DMS114 treated with DMSO at 0.1 percent for 48 hours (cell line): ENCODE measurements at regions not wholly inside any gene's neighbourhood (a gene's known extent, or its start where the extent isn't known, plus 50 kb on each side); places are given as distances from the start of the nearest gene placed in this dataset.
"Not testable (repeated sequence)": the region's sequence is repeated elsewhere in the genome, so short reads cannot be mapped to it uniquely, and the experiment has no call there.

ENCODE experiments used
- DNase-seq: peaks from one replicate; lab custom pipeline; 2025; ENCODE audit not compliant: unreplicated experiment; lab: John Stamatoyannopoulos, UW

DNA sequence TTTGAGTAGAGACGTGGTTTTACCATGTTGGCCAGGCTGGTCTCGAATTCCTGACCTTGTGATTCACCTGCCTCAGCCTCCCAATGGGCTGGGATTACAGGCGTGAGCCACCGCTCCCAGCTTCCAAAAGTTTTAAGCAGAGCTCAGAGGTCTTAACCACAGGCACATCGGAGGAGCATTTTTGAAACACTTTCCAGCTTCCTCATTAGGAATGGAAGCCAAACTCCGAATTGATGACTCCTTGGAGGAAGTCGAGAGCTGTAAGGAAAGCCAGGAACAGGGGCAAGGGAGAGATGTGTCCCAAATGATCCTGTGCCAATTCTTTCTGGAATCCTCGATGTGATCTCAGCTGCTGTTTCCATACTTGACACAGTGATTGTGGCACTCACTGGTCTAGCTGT lies 56.2 kb upstream of the CCZ1B start:
- DNase-seq: not testable (repeated sequence)

GRCh38 chr7:6883756-6884155 lies 57.7 kb upstream of the CCZ1B start:
- DNase-seq: not testable (repeated sequence)

GRCh38 chr7:6886198-6886597 lies 60.1 kb upstream of the CCZ1B start:
- DNase-seq: no peak

- DNase-seq: not testable (repeated sequence)
Measured at GRCh38 chr7:6888267-6889045, 62.4 kb upstream of the CCZ1B start.

- DNase-seq: no peak
Measured at GRCh38 chr7:6889252-6889812, 63.3 kb upstream of the CCZ1B start.

- DNase-seq: not testable (repeated sequence)
Measured at GRCh38 chr7:6902097-6902518, 76.0 kb upstream of the CCZ1B start.

GRCh38 chr7:6903289-6903688 lies 77.2 kb upstream of the CCZ1B start:
- not testable (repeated sequence) for DNase-seq

DNA sequence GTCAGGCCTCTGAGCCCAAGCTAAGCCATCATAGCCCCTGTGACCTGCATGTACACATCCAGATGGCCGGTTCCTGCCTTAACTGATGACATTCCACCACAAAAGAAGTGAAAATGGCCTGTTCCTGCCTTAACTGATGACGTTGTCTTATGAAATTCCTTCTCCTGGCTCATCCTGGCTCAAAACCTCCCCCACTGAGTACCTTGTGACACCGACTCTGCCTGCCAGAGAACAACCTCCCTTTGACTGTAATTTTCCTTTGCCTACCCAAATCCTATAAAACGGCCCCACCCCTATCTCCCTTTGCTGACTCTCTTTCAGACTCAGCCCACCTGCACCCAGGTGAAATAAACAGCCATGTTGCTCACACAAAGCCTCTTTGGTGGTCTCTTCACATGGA lies 77.7 kb upstream of the CCZ1B start:
- not testable (repeated sequence) for DNase-seq

DNA sequence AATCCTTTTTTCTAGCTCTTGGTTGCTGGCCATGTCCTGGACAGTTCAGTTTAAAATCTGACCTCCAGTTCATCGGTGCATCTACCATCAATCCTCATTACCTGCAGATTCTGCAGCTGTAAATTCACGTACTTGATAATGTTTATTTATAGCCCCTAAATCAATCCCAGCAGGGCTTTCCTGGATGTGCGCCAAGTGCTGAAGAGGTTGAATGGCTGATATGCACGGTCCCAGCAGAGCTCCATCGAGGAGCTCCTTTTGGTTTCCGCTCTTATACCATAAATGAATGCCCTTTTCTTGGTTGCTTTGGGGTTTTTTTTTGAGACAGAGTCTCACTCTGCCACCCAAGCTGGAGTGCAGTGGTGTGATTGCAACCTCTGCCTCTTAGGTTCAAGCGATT lies 91.2 kb upstream of the CCZ1B start:
- DNase-seq: no peak

DNA sequence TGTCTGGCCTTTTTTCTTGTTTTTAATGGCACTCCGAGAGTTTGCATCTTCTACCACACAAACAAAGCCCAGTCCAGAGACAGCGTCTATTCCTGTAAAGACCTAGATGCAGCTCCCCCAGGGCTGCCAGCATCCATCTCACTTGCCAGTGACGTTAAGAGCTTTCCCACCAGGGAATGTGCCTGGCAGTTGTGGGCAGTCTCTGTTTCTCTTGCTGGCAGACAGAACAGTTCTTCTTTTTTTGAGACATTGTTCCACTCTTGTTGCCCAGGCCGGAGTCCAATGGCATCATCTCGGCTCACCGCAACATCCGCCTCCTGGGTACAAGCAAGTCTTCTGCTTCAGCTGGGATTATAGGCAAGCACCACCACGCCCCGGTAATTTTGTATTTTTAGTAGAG lies 93.1 kb upstream of the CCZ1B start:
- not testable (repeated sequence) for DNase-seq

DNA sequence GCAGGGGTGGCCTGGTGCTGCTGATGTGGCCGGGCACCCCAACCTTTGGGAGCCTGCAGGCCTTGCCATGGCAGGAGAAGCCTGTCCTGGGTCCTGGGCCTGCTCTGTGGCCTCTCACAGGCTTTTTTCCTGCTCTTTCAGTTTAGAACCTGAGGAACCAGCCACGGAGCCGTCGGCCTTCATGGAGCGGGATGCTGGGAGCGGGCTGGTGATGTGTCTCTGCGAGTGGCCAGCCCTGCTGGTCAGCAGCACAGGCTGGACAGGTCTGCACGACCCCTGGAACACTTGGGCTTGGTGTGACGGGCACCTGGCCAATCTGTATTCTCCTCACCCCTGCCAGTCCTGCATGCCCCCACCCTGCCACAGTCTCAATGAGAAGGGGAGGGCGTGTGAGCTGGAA lies 98.4 kb upstream of the CCZ1B start:
- DNase-seq: not testable (repeated sequence)

DNA sequence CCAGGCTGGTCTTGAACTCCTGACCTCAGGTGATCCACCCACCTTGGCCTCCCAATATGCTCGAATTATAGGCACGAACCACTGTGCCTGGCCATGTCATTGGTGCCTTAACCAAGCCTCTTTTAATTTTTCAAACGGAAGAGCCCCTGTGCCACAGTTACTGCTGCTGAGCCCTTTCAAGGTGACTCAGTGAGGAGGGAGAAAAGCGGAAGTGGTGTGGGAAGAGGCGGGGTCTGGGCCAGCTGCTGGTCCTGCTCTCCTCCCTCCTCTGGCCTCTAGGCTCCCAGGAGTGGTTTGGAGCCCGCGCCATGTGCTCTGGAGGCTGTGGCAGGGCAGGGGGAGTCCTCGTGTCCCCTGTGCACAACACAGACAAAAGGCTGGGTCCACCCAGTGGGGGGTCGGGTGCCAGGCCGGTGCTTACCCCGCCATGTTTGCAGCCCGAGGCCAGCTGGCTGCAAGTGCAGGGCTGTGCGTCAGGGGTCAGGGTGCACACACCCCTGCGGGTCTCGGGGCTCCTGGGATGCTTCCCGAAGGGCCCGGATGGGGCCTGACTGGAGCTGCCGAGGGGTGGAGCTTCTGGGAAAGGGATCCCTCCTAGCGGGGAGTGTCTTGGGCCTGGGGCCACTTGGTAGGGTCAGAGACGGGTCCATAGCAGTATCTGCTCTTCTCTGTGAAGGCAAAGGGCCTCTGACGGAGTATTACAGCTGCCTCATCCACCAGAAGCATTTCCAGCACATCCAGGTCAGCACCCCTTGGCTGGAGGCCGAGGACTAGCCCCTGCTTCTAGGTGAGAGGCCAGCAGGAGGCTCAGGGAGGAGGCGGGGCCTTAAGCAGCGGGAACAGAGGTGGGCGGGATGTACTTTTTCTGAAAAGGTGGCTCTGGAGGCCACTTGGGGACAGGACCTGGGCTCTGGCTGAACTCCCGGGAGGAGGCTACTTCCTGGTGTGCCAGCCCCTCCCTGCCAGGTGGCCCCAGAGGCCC lies 100.4 kb upstream of the CCZ1B start:
- not testable (repeated sequence) for DNase-seq

DNA sequence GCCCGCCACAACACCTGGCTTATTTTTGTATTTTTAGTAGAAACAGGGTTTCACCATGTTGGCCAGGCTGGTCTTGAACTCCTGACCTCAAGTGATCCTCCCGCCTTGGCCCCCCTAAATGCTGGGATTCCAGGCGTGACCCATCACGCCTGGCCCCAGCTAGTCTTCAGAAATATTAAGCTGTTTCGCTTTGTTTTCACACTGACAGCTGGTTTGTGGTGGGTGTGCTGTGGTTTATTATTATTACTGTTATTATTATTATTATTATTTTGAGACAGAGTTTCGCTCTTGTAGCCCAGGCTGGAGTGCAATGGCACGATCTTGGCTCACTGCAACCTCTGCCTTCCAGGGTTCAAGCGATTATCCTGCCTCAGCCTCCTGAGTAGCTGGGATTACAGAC lies 101.6 kb upstream of the CCZ1B start:
- not testable (repeated sequence) for DNase-seq

GRCh38 chr7:6929588-6929987 lies 103.5 kb upstream of the CCZ1B start:
- not testable (repeated sequence) for DNase-seq

DNA sequence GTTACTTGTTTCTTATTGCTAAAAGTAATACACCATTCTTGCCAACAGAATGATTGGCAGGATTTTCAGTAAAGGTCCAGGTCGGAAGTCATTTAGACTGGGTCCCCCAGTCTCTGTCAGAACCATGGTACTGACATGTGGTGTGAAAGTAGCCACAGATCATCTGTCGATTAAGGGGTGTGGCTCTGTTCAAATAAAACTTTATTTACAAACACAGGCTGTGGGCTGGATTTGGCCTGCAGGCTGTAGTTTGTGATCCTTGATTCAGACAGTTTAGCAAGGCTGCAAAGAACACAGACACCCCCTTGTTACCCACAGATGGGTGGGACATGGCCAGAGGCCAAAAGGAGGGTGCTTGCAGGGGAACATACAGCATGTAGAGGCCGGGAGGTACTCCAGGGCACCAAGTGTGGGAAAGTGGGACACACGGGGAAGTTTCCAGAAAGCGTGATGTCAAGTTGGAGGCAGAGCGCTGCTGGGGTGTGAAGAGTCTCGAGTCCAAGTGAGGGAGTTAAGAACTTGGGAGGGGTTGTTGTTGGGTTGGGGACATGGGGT lies 104.1 kb upstream of the CCZ1B start:
- DNase-seq: not testable (repeated sequence)

- not testable (repeated sequence) for DNase-seq
Measured at GRCh38 chr7:6930787-6931186, 104.7 kb upstream of the CCZ1B start.

DNA sequence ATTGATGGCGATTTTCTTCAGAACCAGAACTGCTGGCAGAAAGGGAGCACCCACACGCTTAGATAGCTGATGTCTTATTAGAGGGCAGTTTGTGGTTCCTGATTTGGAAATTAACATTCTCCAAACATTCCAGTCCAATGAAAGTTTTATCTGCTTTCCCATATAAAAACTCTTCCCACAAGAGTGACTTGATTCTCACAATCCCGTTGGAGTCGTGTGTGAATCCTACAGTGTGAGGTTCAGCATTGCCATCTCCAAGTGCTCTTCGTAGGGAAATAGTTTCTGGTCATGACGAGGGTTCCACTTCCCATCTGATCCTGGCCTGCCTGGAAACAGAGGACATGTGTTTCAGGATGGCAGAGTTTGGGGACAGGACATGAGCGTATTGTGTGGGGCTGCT lies 105.4 kb upstream of the CCZ1B start:
- DNase-seq: not testable (repeated sequence)

GRCh38 chr7:6933954-6934632 lies 108.0 kb upstream of the CCZ1B start:
- not testable (repeated sequence) for DNase-seq

DNA sequence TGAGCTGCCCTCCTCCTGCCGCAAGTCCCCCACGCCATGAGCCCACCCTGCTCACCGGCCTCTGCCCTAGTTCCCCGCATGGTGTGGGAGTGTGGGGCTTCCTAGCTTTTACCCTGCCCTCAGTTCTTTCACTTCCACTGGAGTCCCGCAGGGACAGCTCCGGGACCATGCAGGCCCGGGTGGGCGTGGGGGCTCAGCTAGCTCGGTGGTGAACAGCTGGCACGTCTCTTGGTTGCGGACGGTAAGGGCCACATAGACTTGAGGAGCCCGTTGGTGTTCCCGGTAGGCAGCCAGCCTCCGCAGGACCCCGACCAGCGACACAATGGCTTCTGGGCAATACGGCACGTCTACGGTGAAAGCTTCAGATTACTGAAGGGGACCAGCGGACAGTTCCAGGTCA lies 108.9 kb upstream of the CCZ1B start:
- DNase-seq: no peak

GRCh38 chr7:6936626-6937025 lies 110.6 kb upstream of the CCZ1B start:
- DNase-seq: not testable (repeated sequence)

- not testable (repeated sequence) for DNase-seq
Measured at GRCh38 chr7:6937746-6938145, 111.7 kb upstream of the CCZ1B start.
